ENCODE measurements at regions not wholly inside any gene's neighbourhood (a gene's known extent, or its start where the extent isn't known, plus 50 kb on each side); places are given as distances from the start of the nearest gene placed in this dataset.

DNA sequence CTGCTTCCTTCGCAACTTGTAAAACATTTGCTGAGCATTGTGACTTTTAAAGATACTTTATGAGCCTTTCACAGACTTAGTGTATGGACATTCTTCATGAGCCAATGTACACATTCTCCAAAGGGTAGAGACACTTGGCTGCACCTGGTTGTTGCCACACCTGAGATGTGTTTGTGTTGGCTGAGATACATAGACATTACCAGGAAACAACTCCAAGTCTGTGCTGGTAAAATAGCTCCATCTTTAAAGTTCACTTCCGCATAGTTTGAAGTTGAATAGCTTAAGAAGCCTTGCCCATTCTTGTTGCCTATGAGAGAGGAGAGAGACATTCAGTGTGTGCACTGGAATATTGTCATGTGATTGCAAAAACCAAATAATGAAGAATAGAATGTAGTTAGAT, 538.3 kb upstream of the AMELY start:
- TF ChIP-seq, protein P1, sequence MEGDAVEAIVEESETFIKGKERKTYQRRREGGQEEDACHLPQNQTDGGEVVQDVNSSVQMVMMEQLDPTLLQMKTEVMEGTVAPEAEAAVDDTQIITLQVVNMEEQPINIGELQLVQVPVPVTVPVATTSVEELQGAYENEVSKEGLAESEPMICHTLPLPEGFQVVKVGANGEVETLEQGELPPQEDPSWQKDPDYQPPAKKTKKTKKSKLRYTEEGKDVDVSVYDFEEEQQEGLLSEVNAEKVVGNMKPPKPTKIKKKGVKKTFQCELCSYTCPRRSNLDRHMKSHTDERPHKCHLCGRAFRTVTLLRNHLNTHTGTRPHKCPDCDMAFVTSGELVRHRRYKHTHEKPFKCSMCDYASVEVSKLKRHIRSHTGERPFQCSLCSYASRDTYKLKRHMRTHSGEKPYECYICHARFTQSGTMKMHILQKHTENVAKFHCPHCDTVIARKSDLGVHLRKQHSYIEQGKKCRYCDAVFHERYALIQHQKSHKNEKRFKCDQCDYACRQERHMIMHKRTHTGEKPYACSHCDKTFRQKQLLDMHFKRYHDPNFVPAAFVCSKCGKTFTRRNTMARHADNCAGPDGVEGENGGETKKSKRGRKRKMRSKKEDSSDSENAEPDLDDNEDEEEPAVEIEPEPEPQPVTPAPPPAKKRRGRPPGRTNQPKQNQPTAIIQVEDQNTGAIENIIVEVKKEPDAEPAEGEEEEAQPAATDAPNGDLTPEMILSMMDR (IDR thresholded peaks at IDR 0.05), result no peak
- no peak for TF ChIP-seq POLR2A (IDR thresholded peaks at IDR 0.05)
